ENCODE measurements at regions not wholly inside any gene's neighbourhood (a gene's known extent, or its start where the extent isn't known, plus 50 kb on each side); places are given as distances from the start of the nearest gene placed in this dataset.
"Not testable (repeated sequence)": the region's sequence is repeated elsewhere in the genome, so short reads cannot be mapped to it uniquely, and the experiment has no call there.

DNA sequence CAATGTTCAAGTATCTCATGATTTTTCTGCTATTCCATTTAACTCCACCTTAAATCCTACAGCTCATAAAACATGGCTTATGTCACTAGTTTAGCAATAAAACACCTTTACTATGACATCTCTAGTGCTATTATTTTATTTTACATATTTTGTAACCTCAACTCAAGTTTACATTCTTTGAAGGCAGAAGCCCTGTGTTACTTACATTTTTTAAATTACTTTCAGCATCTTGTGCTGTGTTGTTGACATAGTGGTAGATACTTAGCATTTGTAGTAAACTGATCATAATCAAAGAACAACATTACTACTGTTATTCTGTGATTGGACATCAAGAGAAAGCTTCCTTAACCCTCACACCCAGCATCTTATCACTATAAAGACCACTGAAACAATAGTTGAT, 216.1 kb downstream of the BMP4 start:
- TF ChIP-seq ZNF384 (IDR thresholded peaks at IDR 0.05), result no peak
- DNase-seq (ENCODE audit: extremely low spot score), result no peak
- POLR2A ChIA-PET, result no interaction called here
- CTCF ChIA-PET, result no interaction called here

DNA sequence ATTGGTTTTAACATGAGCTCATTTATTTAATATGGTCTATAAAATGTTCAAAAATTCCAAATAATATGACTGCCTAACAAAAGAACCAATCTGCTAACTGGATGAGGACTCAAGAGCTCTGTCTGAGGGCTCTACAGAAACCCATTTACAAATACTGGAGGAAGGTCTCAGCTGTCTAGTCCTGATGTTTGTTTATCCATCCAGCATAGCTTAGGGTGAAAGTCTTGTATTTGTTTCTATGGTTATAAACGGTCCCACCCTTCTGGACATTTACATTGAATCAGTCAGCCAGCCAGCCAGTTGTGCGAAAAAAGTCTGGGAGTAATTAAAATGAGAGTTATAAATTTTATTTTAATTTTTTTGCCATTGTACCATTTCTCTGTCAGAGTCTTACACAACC, 220.7 kb downstream of the BMP4 start:
- POLR2A ChIA-PET, result no interaction called here
- TF ChIP-seq SUZ12 (IDR thresholded peaks at IDR 0.05) (no peak), HDGF (IDR thresholded peaks at IDR 0.05; ENCODE audit: borderline replicate concordance) (no peak), ZNF384 (IDR thresholded peaks at IDR 0.05) (no peak)
- CTCF ChIA-PET, result no interaction called here
- DNase-seq (ENCODE audit: extremely low spot score), result no peak

DNA sequence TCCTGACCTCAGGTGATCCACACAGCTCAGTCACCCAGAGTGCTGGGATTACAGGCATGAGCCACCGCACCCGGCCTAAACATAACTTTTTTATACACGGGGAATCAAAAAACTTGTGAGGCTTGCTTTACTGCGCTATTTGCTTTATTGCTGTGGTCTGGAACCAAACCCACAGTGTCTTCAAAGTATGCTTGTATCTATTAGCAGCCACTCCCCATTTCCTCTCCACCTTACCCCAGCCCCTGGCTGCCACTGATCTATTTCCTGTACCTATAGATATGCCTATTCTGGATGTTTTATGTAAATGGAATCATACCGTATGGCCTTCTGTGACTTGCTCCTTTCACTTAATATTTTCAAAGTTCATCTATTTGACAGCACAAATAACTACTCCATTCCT, 233.4 kb downstream of the BMP4 start:
- TF ChIP-seq SP1 (IDR thresholded peaks at IDR 0.05) (no peak), SUZ12 (IDR thresholded peaks at IDR 0.05) (no peak), L3MBTL2 (conservative IDR thresholded peaks at IDR 0.05) (no peak), BHLHE40 (IDR thresholded peaks at IDR 0.05; ENCODE audit: borderline replicate concordance) (no peak), TARDBP (IDR thresholded peaks at IDR 0.05) (no peak), FOXK2 (IDR thresholded peaks at IDR 0.05) (no peak)
- TF ChIP-seq, protein P1, sequence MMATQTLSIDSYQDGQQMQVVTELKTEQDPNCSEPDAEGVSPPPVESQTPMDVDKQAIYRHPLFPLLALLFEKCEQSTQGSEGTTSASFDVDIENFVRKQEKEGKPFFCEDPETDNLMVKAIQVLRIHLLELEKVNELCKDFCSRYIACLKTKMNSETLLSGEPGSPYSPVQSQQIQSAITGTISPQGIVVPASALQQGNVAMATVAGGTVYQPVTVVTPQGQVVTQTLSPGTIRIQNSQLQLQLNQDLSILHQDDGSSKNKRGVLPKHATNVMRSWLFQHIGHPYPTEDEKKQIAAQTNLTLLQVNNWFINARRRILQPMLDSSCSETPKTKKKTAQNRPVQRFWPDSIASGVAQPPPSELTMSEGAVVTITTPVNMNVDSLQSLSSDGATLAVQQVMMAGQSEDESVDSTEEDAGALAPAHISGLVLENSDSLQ (IDR thresholded peaks at IDR 0.05), result no peak
- ChIA-PET POLR2A (no interaction called here), CTCF (no interaction called here)
- DNase-seq (ENCODE audit: extremely low spot score), result no peak

DNA sequence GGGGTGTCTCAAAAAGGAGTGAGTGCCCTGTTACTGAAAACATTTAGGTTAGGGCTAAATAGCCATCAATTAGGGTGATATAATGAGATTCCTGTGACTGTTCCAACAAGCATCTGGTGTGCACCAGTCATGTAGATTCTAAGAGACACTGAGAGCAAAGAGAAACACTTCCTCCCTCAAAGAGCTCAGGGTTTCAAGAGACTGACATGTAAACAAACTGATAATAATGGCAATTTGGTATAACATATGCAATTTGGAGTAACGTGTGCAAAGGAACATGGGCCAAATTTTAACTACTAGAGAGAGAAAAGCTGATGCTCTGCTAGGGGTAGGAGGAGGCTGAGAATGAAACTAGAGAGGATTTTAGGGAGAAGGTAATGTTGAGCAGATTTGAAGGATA, 237.1 kb downstream of the BMP4 start:
- CTCF ChIA-PET, result no interaction called here
- no peak for DNase-seq (ENCODE audit: extremely low spot score)
- TF ChIP-seq FOXM1 (IDR thresholded peaks at IDR 0.05; ENCODE audit: borderline replicate concordance) (no peak), TARDBP (IDR thresholded peaks at IDR 0.05) (no peak), L3MBTL2 (conservative IDR thresholded peaks at IDR 0.05) (no peak), NFRKB (IDR thresholded peaks at IDR 0.05) (no peak), BHLHE40 (IDR thresholded peaks at IDR 0.05; ENCODE audit: borderline replicate concordance) (no peak), FOXK2 (IDR thresholded peaks at IDR 0.05) (no peak), HDGF (IDR thresholded peaks at IDR 0.05; ENCODE audit: borderline replicate concordance) (no peak), ARNT (IDR thresholded peaks at IDR 0.05) (no peak), ELF4 (IDR thresholded peaks at IDR 0.05) (no peak), SP1 (IDR thresholded peaks at IDR 0.05) (no peak), ZNF384 (IDR thresholded peaks at IDR 0.05) (no peak), SUZ12 (IDR thresholded peaks at IDR 0.05) (no peak), LEF1 (IDR thresholded peaks at IDR 0.05; ENCODE audit: borderline replicate concordance) (no peak), CTBP1 (IDR thresholded peaks at IDR 0.05; ENCODE audit: borderline replicate concordance) (no peak)
- POLR2A ChIA-PET, result no interaction called here

DNA sequence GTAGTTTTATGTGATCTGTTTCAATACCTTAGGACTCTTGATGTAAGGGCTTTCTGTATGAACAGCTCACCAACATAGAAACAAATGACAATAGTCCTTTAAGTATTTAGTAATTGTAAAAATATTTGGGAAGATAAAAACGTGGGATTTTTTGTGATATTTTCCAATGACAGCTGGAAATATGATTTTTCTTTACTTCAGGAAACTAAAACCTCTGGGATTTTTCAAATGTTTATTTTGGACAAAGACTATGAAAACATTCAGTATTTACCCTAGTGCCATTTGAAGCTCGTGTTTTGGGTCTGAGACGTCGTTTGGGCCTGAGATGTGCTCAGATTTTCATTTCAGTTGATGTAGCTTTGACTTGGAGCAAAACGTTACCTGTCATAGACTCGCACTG, 240.0 kb downstream of the BMP4 start:
- TF ChIP-seq FOXK2 (IDR thresholded peaks at IDR 0.05), result no peak
- TF ChIP-seq BHLHE40 (IDR thresholded peaks at IDR 0.05; ENCODE audit: borderline replicate concordance), result no peak
- TF ChIP-seq CTBP1 (IDR thresholded peaks at IDR 0.05; ENCODE audit: borderline replicate concordance), result no peak
- no peak for TF ChIP-seq HDGF (IDR thresholded peaks at IDR 0.05; ENCODE audit: borderline replicate concordance)
- no peak for TF ChIP-seq FOXA1 (IDR thresholded peaks at IDR 0.05)
- DNase-seq (ENCODE audit: extremely low spot score), result no peak
- POLR2A ChIA-PET, result no interaction called here
- CTCF ChIA-PET, result no interaction called here

DNA sequence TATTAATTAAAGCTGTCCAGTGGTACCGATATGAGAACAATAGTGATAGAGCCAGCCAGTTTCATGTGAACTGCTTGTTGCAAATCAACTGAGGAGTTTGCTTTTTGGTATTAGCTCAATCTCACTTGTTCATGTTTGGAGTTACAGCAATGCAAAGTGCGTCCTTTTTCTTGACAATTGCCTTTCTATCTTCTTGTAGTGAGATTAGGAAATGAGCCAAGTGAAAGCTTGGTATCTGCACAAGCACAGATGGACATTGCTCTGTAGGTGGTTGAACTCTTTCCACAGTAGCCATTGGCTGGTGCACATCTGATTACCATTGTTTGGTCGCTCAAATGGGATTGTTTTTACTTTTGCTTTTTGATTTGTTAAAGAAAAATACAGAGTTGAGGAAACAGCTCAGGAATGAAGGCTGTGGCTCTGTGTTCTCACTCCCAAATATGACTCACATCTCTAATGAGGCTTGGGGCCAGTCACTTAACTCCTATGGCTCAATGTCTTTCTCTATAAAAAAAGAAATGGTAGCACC, 241.4 kb downstream of the BMP4 start:
- no peak for TF ChIP-seq SUZ12 (IDR thresholded peaks at IDR 0.05)
- no peak for TF ChIP-seq ZNF384 (IDR thresholded peaks at IDR 0.05)
- TF ChIP-seq BHLHE40 (IDR thresholded peaks at IDR 0.05; ENCODE audit: borderline replicate concordance), result no peak
- TF ChIP-seq FOXM1 (IDR thresholded peaks at IDR 0.05; ENCODE audit: borderline replicate concordance), result no peak
- TF ChIP-seq ELF4 (IDR thresholded peaks at IDR 0.05), result no peak
- TF ChIP-seq, protein P1 (IDR thresholded peaks at IDR 0.05), result no peak
- CTCF ChIA-PET, result no interaction called here
- POLR2A ChIA-PET, result no interaction called here
- DNase-seq (ENCODE audit: extremely low spot score), result no peak

DNA sequence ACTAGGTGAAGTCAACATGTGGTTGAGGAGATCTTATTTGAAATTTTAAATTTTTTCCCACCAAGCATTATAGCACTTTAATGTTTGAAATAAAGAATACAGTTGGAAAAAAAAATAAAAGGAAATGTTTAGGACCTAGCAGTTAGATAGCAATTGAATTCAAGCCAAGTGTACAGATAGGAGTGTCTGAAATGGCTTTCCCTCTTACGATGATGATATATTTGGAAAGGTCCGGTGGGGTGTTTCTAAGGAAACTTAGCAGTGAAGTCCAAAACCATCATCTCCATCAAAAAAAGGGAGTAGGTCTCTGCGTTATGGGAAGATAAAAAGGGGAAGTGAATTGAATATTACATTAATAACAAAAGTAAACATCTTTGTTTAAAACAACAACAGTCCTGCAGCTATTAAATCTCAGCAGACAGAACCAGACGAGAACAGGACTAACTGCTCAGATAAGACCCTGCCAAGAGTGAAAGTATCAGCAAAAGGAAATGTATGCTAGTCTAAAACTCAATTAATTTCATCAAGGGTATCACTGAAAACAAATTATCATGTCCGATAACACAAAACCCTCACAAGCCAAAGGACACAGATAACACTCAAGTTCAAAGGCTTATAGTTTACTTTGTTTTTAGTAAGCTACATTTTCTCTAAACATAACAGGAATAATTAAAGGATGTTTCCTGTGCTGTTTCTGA, 242.0 kb downstream of the BMP4 start:
- TF ChIP-seq SUZ12 (IDR thresholded peaks at IDR 0.05) (no peak), FOXM1 (IDR thresholded peaks at IDR 0.05; ENCODE audit: borderline replicate concordance) (no peak), FOXK2 (IDR thresholded peaks at IDR 0.05) (no peak), CTBP1 (IDR thresholded peaks at IDR 0.05; ENCODE audit: borderline replicate concordance) (no peak), BHLHE40 (IDR thresholded peaks at IDR 0.05; ENCODE audit: borderline replicate concordance) (no peak), FOXA1 (IDR thresholded peaks at IDR 0.05) (no peak), HDGF (IDR thresholded peaks at IDR 0.05; ENCODE audit: borderline replicate concordance) (no peak), ARNT (IDR thresholded peaks at IDR 0.05) (no peak), SP1 (IDR thresholded peaks at IDR 0.05) (no peak), ZNF384 (IDR thresholded peaks at IDR 0.05) (no peak), ELF4 (IDR thresholded peaks at IDR 0.05) (no peak), NFRKB (IDR thresholded peaks at IDR 0.05) (no peak), L3MBTL2 (conservative IDR thresholded peaks at IDR 0.05) (no peak), LEF1 (IDR thresholded peaks at IDR 0.05; ENCODE audit: borderline replicate concordance) (no peak), TARDBP (IDR thresholded peaks at IDR 0.05) (no peak)
- TF ChIP-seq, protein P1 (IDR thresholded peaks at IDR 0.05), result no peak
- ChIA-PET POLR2A (no interaction called here), CTCF (no interaction called here)
- DNase-seq (ENCODE audit: extremely low spot score), result no peak

DNA sequence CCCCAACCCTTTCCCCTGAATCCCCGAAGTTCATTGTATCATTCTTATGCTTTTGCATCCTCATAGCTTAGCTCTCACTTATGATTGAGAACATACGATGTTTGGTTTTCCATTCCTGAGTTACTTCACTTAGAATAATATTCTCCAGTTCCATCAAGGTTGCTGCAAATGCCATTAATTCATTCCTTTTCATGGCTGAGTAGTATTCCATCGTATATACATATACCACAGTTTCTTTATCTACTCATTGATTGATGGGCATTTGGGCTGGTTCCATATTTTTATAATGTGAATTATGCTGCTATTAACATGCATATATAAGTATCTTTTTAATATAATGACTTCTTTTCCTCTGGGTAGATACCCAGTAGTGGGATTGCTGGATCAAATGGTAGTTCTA, 243.7 kb downstream of the BMP4 start:
- DNase-seq (ENCODE audit: extremely low spot score); POLR2A ChIA-PET; CTCF ChIA-PET: not testable (repeated sequence)

All from HEK293T (cell line).